SK-N-SH (cell line): ENCODE measurements at regions not wholly inside any gene's neighbourhood (a gene's known extent, or its start where the extent isn't known, plus 50 kb on each side); places are given as distances from the start of the nearest gene placed in this dataset.

Experiments used
- CHD2 ChIP-seq: fragments of 150-350 bp; IDR thresholded peaks from 2 replicates; pipeline ENCODE4 v1.6.1; 2018; ENCODE audit warnings: low read length; ENCODE audit not compliant: partially characterized antibody
- CTCF ChIP-seq: fragments of 200-600 bp; sonication (generic); IDR thresholded peaks from 2 replicates; pipeline ENCODE4 v1.6.1; 2017; ENCODE audit warnings: antibody characterized with exemption, mild to moderate bottlenecking, moderate library complexity
- EP300 ChIP-seq, 2 experiments: IDR thresholded peaks; 2 replicates each; pipeline versions ENCODE4 v1.4.0 to v1.6.1; 2012; ENCODE audit warnings: borderline replicate concordance in 1 of 2, low read depth in 1 of 2, low read length in 1 of 2
- FOXM1 ChIP-seq: IDR thresholded peaks from 2 replicates; pipeline ENCODE4 v1.4.0; 2012; ENCODE audit warnings: low read depth, mild to moderate bottlenecking
- POLR2AphosphoS5 ChIP-seq: IDR thresholded peaks from 2 replicates; pipeline ENCODE4 v1.6.1; 2012; ENCODE audit warnings: low read depth, low read length
- REST ChIP-seq: IDR thresholded peaks from 2 replicates; pipeline ENCODE4 v1.6.1; 2012; ENCODE audit warnings: mild to moderate bottlenecking, low read depth, low read length, moderate library complexity
- RFX5 ChIP-seq: IDR thresholded peaks from 2 replicates; pipeline ENCODE4 v1.6.1; 2012; ENCODE audit warnings: mild to moderate bottlenecking, improper control_type of control experiment, low read length

- no peak for TF ChIP-seq POLR2AphosphoS5
- no peak for TF ChIP-seq REST
- TF ChIP-seq CTCF = no peak
- TF ChIP-seq EP300 (IDR thresholded peaks at IDR 0.05; ENCODE audit: borderline replicate concordance in 1 of 2, low read depth in 1 of 2, low read length in 1 of 2) = no peak
- TF ChIP-seq RFX5 = no peak
- TF ChIP-seq CHD2 = no peak
- TF ChIP-seq FOXM1 = no peak
These were observed 96.4 kb downstream of the MIS18A start for GRCh38 chr21:32182449-32182848.
